ENCODE measurements at regions not wholly inside any gene's neighbourhood (a gene's known extent, or its start where the extent isn't known, plus 50 kb on each side); places are given as distances from the start of the nearest gene placed in this dataset.

DNA sequence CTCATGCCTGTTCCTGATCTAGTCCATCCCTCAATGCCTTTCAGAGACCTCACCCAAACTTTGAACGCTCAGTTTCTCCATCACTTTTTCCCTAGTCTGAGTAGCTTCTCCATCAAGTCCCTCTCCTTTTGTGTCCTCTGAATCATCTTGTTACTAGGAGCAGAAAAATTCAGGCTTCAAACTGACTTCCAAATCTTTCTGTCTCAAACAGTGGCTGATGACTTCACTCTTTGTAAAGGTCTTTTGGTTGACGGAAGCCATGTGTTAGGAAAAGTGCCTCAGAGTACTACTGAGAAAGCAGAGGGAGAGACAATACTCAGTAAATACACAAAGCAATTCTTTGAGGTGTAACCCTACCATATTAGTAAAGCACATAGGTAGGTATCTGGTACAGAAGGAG, 65.7 kb upstream of the CAMK2D start:
- POLR2A ChIA-PET, result no interaction called here
- ATAC-seq, result no peak
- H3K9me3 Mint-ChIP-seq (ENCODE audit: low read depth), result no peaks in the 10 kb centered on the region
- H3K36me3 Mint-ChIP-seq (ENCODE audit: low read depth), result no peaks in the 10 kb centered on the region
- DNase-seq, result no peak
- H3K27me3 Mint-ChIP-seq, result peaks cover 2% of the 10 kb centered on the region
- CTCF ChIA-PET, result interaction anchor here (1.2 kb wide), 1 partner anchor 561 kb away, joined by 3 read pairs; no protein-coding TSS in a partner anchor
- H3K4me1 Mint-ChIP-seq, result peaks cover 48% of the 10 kb centered on the region
- H3K4me3 Mint-ChIP-seq, result no peak overlapping the region
- intact Hi-C loops (cut with DNase I, micrococcal nuclease), result loop anchor here in 1 of 2 experiments (10.0 kb wide), 1 partner anchor 142 kb away; no protein-coding TSS in a partner anchor
- no peak overlapping the region for H3K27ac Mint-ChIP-seq

DNA sequence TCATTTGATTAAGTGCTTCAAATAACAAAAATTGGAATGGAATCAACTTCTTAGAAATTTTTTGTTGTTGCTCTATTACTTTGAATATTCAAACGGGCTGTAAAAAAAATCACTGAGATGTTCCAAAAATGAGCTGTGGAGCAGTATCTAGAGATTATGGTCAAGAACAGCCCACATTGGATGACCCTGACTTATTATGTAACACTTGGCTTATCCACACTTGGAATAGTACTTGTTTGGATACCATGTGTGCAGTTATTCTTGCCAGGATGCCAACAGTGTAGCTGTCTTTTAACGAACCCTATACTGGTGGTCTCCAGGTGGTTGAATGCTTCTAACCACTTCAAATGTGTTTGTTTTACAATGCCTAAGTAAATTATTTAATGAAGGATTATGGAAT, 64.9 kb upstream of the CAMK2D start:
- ChIA-PET CTCF (interaction anchor here (1.2 kb wide), 1 partner anchor 561 kb away, joined by 3 read pairs; no protein-coding TSS in a partner anchor), POLR2A (no interaction called here)
- no peak overlapping the region for H3K27ac Mint-ChIP-seq
- no peak for DNase-seq
- intact Hi-C loops (cut with DNase I, micrococcal nuclease), result loop anchor here in 1 of 2 experiments (10.0 kb wide), 1 partner anchor 142 kb away; no protein-coding TSS in a partner anchor
- peaks cover 56% of the 10 kb centered on the region for H3K4me1 Mint-ChIP-seq
- no peaks in the 10 kb centered on the region for H3K9me3 Mint-ChIP-seq (ENCODE audit: low read depth)
- ATAC-seq, result no peak
- no peak overlapping the region for H3K4me3 Mint-ChIP-seq
- H3K27me3 Mint-ChIP-seq, result peaks cover 2% of the 10 kb centered on the region
- no peaks in the 10 kb centered on the region for H3K36me3 Mint-ChIP-seq (ENCODE audit: low read depth)

DNA sequence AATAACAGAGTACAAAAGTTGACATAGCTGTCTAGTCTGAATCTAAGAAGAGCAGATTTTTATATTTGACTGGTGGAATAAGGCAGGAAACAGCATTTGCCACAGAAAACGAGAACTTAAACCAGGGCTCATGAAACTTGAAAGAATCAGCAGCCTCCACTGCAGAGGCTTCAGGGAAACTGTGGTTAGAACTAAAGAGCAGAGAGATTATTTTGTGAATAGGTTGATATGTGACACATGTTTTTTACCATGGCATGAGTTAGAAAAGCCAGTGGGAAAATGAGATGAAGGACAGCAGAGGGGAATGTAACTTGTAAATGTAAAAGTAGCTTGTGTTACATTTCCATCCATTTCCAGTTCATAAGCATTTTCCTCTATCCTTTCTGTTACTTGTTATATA, 63.7 kb upstream of the CAMK2D start:
- H3K4me3 Mint-ChIP-seq, result no peak overlapping the region
- no peaks in the 10 kb centered on the region for H3K36me3 Mint-ChIP-seq (ENCODE audit: low read depth)
- ChIA-PET CTCF (interaction anchor here (0.6 to 1.7 kb wide), 5 partner anchors 8 to 164 kb away, joined by 3 to 5 read pairs (median 4); no protein-coding TSS in a partner anchor), POLR2A (no interaction called here)
- no peaks in the 10 kb centered on the region for H3K9me3 Mint-ChIP-seq (ENCODE audit: low read depth)
- intact Hi-C loops (cut with DNase I, micrococcal nuclease), result loop anchor here in 1 of 2 experiments (10.0 kb wide), 1 partner anchor 140 kb away; no protein-coding TSS in a partner anchor
- peak; percentile 46 for ATAC-seq
- DNase-seq, result peak; percentile 33
- peaks cover 59% of the 10 kb centered on the region for H3K4me1 Mint-ChIP-seq
- H3K27me3 Mint-ChIP-seq, result peaks cover 2% of the 10 kb centered on the region
- H3K27ac Mint-ChIP-seq, result no peak overlapping the region

DNA sequence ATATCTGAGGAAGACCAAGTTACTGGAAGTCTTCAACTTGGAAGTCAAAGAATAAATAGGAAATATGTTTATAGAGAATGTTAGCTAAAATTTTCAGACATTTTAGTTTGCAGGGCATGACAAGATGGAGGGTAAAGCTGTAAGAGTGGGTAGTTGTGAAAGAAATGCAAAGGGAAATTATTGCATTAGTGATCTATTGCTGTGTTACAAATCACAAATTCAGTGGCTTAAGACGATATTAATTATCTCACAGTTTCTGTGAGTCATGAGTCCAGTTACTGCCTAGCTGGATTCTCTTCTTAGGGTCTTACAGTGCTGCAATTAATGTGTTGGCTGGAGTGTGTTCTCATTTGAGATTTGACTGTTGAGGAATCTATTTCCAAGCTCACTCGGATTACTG, 62.9 kb upstream of the CAMK2D start:
- ATAC-seq (no peak), DNase-seq (no peak)
- H3K4me1 Mint-ChIP-seq, result peaks cover 62% of the 10 kb centered on the region
- H3K9me3 Mint-ChIP-seq (ENCODE audit: low read depth), result no peaks in the 10 kb centered on the region
- peaks cover under 1% of the 10 kb centered on the region for H3K27me3 Mint-ChIP-seq
- ChIA-PET POLR2A (no interaction called here), CTCF (interaction anchor here (0.6 to 1.7 kb wide), 5 partner anchors 9 to 163 kb away, joined by 3 to 4 read pairs (median 3); no protein-coding TSS in a partner anchor)
- H3K36me3 Mint-ChIP-seq (ENCODE audit: low read depth), result no peaks in the 10 kb centered on the region
- H3K4me3 Mint-ChIP-seq, result no peak overlapping the region
- intact Hi-C loops (cut with DNase I, micrococcal nuclease), result loop anchor here (5.0 to 10.0 kb wide), 3 partner anchors 42 to 467 kb away; no protein-coding TSS in a partner anchor
- peak overlapping the region; percentile 21 for H3K27ac Mint-ChIP-seq

DNA sequence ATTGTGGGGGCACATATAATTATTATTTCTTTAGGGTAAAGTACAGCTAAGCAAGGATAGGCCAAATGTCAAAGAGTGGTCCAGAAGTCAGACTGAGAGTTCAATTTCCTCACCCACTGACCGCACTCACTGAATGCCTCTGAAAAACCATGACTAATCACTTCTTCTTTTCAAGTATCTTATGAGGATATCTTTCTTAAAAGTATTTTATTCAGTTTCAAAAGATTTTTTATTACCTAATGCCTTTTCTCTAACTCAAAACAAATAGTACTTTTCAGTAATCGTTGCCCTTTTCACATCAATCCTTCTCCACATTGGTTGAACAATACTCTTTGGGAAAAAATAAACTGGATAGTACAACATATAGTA, 61.7 kb upstream of the CAMK2D start:
- ChIA-PET CTCF (no interaction called here), POLR2A (no interaction called here)
- no peaks in the 10 kb centered on the region for H3K27me3 Mint-ChIP-seq
- no peaks in the 10 kb centered on the region for H3K36me3 Mint-ChIP-seq (ENCODE audit: low read depth)
- ATAC-seq (no peak), DNase-seq (peak; percentile 12)
- H3K9me3 Mint-ChIP-seq (ENCODE audit: low read depth), result no peaks in the 10 kb centered on the region
- H3K4me3 Mint-ChIP-seq, result no peak overlapping the region
- H3K27ac Mint-ChIP-seq, result peak overlapping the region; percentile 40
- intact Hi-C loops (cut with DNase I, micrococcal nuclease), result loop anchor here (2.0 to 10.0 kb wide), 6 partner anchors 41 to 466 kb away; no protein-coding TSS in a partner anchor
- peaks cover 62% of the 10 kb centered on the region for H3K4me1 Mint-ChIP-seq

DNA sequence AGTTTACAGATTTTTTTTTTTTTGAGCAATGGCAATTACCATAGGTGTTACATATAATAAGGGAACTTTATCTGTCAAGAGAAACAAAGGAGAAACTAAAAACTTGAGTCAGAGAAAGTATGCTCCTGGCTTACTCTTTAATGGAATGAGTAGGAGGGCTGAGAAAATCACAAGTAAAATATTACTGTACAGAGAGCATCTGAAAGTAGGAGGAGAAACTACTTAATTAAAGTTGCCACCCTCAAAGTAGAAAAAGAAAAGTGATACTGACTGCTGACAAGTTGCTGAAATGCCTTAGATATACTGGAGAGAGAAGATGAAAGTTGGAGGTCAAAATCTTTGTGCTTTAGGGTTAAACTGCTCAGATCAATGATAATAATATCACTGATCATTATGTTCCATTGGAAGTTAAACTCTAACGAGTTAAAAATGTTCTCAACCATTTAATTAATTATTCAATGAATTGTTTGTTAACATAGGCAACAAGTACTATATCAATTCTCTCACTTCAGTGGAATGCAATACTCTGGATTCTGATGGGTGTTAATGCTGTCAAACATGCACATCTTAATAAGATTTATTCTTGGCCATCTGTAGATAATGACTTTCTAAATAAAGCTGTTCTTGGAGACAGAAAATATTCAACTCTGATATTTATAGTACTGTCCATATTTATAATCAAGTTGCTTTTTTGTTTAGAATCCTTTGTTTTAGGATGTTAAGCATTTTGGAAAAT, 61.2 kb upstream of the CAMK2D start:
- POLR2A ChIA-PET, result no interaction called here
- ATAC-seq (peak; percentile 89), DNase-seq (no peak)
- Mint-ChIP-seq H3K36me3 (ENCODE audit: low read depth) (no peaks in the 10 kb centered on the region), H3K4me1 (peaks cover 59% of the 10 kb centered on the region), H3K4me3 (peak overlapping the region; percentile 9), H3K27ac (peak overlapping the region; percentile 40), H3K27me3 (no peaks in the 10 kb centered on the region), H3K9me3 (ENCODE audit: low read depth) (no peaks in the 10 kb centered on the region)
- intact Hi-C loops (cut with DNase I, micrococcal nuclease), result loop anchor here (1.0 to 10.0 kb wide), 10 partner anchors 40 to 465 kb away; no protein-coding TSS in a partner anchor
- CTCF ChIA-PET, result interaction anchor here (0.6 kb wide), 1 partner anchor 292 kb away, joined by 3 read pairs; no protein-coding TSS in a partner anchor

DNA sequence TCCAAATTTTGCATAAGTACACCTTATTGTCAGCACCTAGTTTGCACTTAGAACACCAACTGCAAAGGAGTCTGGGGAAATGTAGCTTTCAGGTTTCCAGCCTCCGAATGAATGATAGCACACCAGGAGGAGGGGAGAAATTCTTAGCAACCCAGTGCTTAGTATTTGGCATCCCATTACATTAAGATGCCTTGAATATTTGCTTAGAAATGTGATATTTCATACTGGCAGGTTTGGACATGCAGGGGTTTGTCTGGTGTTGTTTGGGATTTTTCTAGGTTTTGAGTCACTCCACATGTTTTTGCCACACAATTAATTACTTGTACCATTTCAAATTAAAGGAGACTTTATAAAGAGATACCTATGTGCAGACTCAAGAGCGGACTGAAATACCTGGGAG, 60.3 kb upstream of the CAMK2D start:
- ChIA-PET CTCF (interaction anchor here (0.6 to 0.9 kb wide), 2 partner anchors 98 to 293 kb away, joined by 3 read pairs; no protein-coding TSS in a partner anchor), POLR2A (no interaction called here)
- H3K4me1 Mint-ChIP-seq, result peaks cover 53% of the 10 kb centered on the region
- ATAC-seq (no peak), DNase-seq (no peak)
- no peaks in the 10 kb centered on the region for H3K27me3 Mint-ChIP-seq
- intact Hi-C loops (cut with DNase I, micrococcal nuclease), result loop anchor here (1.0 to 10.0 kb wide), 10 partner anchors 40 to 465 kb away; no protein-coding TSS in a partner anchor
- H3K27ac Mint-ChIP-seq, result no peak overlapping the region
- H3K36me3 Mint-ChIP-seq (ENCODE audit: low read depth), result no peaks in the 10 kb centered on the region
- H3K9me3 Mint-ChIP-seq (ENCODE audit: low read depth), result peaks cover 1% of the 10 kb centered on the region
- no peak overlapping the region for H3K4me3 Mint-ChIP-seq

DNA sequence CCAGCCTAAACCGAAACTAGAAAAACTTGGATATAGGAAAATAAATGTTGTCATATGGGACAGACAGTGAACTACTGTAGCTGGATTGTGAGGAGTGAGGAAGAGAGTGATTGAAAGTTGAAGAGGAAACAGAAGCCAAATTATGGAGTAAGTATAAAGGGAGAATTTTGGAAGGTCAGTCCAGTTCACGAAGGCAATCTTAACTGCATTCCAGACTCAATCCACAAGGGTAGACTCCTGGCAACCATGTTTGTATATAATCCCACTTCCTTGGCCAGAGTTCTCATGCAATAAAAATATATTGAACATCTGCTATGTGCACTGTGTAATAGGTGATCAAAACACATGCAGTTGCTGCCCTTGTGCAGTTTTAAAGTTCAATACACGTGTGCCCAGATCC, 58.6 kb upstream of the CAMK2D start:
- Mint-ChIP-seq H3K4me3 (no peak overlapping the region), H3K36me3 (ENCODE audit: low read depth) (no peaks in the 10 kb centered on the region), H3K27me3 (no peaks in the 10 kb centered on the region), H3K27ac (no peak overlapping the region), H3K4me1 (peaks cover 48% of the 10 kb centered on the region), H3K9me3 (ENCODE audit: low read depth) (peaks cover 6% of the 10 kb centered on the region)
- POLR2A ChIA-PET, result no interaction called here
- ATAC-seq (no peak), DNase-seq (no peak)
- intact Hi-C loops (cut with DNase I, micrococcal nuclease), result loop anchor here (5.0 to 10.0 kb wide), 3 partner anchors 38 to 463 kb away; no protein-coding TSS in a partner anchor
- CTCF ChIA-PET, result interaction anchor here (0.9 to 1.0 kb wide), 2 partner anchors 253 to 272 kb away, joined by 3 read pairs; no protein-coding TSS in a partner anchor

DNA sequence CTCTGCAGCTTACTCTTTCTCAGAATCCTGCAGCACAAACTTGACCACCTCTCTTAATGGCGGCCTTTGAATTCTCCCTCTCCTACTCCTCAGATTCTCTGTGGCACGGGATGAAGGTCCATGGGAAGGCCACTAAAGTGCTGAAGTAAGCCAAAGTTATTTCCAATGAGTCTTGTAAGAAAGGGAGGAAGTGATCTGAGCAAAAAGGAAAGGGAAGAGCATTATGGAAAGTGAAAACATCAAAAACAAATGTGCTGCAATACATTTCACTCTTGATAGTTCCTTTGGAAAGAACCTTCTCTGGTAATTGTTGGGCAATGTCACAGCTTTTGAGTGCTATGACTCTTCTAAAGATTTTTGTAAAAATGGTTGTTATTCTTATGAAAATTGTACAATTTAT, 54.3 kb upstream of the CAMK2D start:
- CTCF ChIA-PET, result no interaction called here
- no peaks in the 10 kb centered on the region for H3K27me3 Mint-ChIP-seq

DNA sequence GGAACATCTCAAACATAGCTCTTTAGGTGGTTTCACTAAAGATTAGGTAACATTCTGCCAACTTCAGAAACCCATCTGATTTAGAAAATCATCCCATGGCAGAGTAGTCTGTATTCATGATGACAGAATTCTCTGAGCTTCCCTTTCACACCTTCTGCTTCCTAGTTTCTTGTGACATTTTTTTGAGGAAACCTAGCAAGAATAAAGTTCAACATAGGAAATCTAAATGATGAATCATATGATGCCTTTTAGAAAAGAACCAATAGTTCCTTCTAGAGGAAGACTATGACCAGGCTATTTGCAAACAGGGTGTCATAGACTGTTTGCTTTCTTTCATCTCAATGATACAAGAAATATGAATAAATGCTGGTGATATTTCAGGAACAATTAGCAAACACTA, 49.8 kb upstream of the CAMK2D start:
- intact Hi-C loops (cut with DNase I, micrococcal nuclease), result no loop called here
- ChIA-PET POLR2A (no interaction called here), CTCF (no interaction called here)
- Mint-ChIP-seq H3K4me3 (no peak overlapping the region), H3K36me3 (ENCODE audit: low read depth) (no peaks in the 10 kb centered on the region), H3K4me1 (peaks cover 15% of the 10 kb centered on the region), H3K9me3 (ENCODE audit: low read depth) (peaks cover 3% of the 10 kb centered on the region), H3K27me3 (no peaks in the 10 kb centered on the region), H3K27ac (no peak overlapping the region)
- ATAC-seq (no peak), DNase-seq (no peak)

More for the DNA sequence above, 54.3 kb upstream of the CAMK2D start:
- ATAC-seq (no peak), DNase-seq (no peak)
- POLR2A ChIA-PET, result no interaction called here
- Mint-ChIP-seq H3K27ac (no peak overlapping the region), H3K9me3 (ENCODE audit: low read depth) (peaks cover 6% of the 10 kb centered on the region), H3K4me3 (no peak overlapping the region), H3K36me3 (ENCODE audit: low read depth) (no peaks in the 10 kb centered on the region), H3K4me1 (peaks cover 12% of the 10 kb centered on the region)
- intact Hi-C loops (cut with DNase I, micrococcal nuclease), result no loop called here

Measured in activated CD4-positive, alpha-beta T cell treated with anti-CD3 and anti-CD28 coated beads for 36 hours (primary cell).